H1 (cell line): ENCODE measurements at regions not wholly inside any gene's neighbourhood (a gene's known extent, or its start where the extent isn't known, plus 50 kb on each side); places are given as distances from the start of the nearest gene placed in this dataset.

Source experiments
- CTCF ChIA-PET: fragments of 300-600 bp; sonication (Branson Sonifier 250); formaldehyde crosslinking; loops from one replicate; lab custom pipeline; 2021; ENCODE audit not compliant: partially characterized antibody; lab: Charles Lee
- POLR2A ChIA-PET: fragments of 300-600 bp; sonication (Branson Sonifier 250); formaldehyde crosslinking; loops from one replicate; lab custom pipeline; 2021; ENCODE audit warnings: inconsistent platforms; ENCODE audit not compliant: partially characterized antibody; lab: Charles Lee
- DNase-seq, 2 experiments: peaks; one replicate each; pipeline versions ENCODE4 v3.0.0 to v3.0.0-alpha.2; 2010 to 2022; ENCODE audit warnings: low spot score in 2 of 2, low read depth in 1 of 2, mixed read lengths in 1 of 2
- FAIRE-seq: peaks from 2 replicates; lab custom pipeline; 2011; peaks lifted over from hg19 to GRCh38; lab: Jason Lieb, UNC
- H2AFZ ChIP-seq: 2 replicates; pipeline ENCODE4 v1.8.1; 2012; ENCODE audit warnings: low read length, inconsistent platforms
- H2AK5ac ChIP-seq: 2 replicates; pipeline ENCODE4 v1.6.1; 2013; ENCODE audit warnings: low read depth, low read length
- H2BK120ac ChIP-seq: replicated peaks from 2 replicates; pipeline ENCODE3; 2013; ENCODE audit warnings: low read depth, low read length, inconsistent platforms
- H2BK12ac ChIP-seq: 2 replicates; pipeline ENCODE4 v1.6.1; 2013; ENCODE audit warnings: low read depth, low read length
- H2BK15ac ChIP-seq: 2 replicates; pipeline ENCODE4 v1.6.1; 2013; ENCODE audit warnings: low read length
- H2BK20ac ChIP-seq: 2 replicates; pipeline ENCODE4 v1.6.1; 2013; ENCODE audit warnings: low read length
- H2BK5ac ChIP-seq: 2 replicates; pipeline ENCODE4 v1.6.1; 2013; ENCODE audit warnings: low read depth, low read length
- H3K14ac ChIP-seq: 2 replicates; pipeline ENCODE4 v1.6.1; 2013; ENCODE audit warnings: inconsistent platforms; ENCODE audit not compliant: insufficient read length
- H3K18ac ChIP-seq: 2 replicates; pipeline ENCODE4 v1.6.1; 2013; ENCODE audit warnings: low read length; ENCODE audit errors: extremely low read depth
- H3K23ac ChIP-seq: 2 replicates; pipeline ENCODE4 v1.6.1; 2013; ENCODE audit warnings: inconsistent platforms; ENCODE audit not compliant: insufficient read length
- H3K23me2 ChIP-seq: 2 replicates; pipeline ENCODE4 v1.6.1; 2013; ENCODE audit warnings: low read depth, low read length
- H3K27ac ChIP-seq: 2 replicates; pipeline ENCODE4 v1.6.1; 2011; ENCODE audit warnings: low read depth, low read length, inconsistent platforms
- H3K27me3 ChIP-seq, 4 experiments: replicated peaks in 1 of 4; 1 replicate in 1 of 4; 2 replicates in 3 of 4; pipeline versions ENCODE4 v1.6.1 to v1.8.1; 2011 to 2013; ENCODE audit warnings: low read length in 3 of 4, mild to moderate bottlenecking in 3 of 4, inconsistent platforms in 2 of 4, mixed read lengths in 2 of 4, moderate library complexity in 1 of 4; ENCODE audit not compliant: control insufficient read depth in 3 of 4, insufficient read depth in 3 of 4; ENCODE audit errors: extremely low read depth in 1 of 4
- H3K36me3 ChIP-seq, 4 experiments: 2 replicates each; pipeline versions ENCODE4 v1.6.1 to v1.8.1; 2011 to 2013; ENCODE audit warnings: mild to moderate bottlenecking in 4 of 4, low read length in 3 of 4, moderate library complexity in 2 of 4, control low read depth in 1 of 4, inconsistent platforms in 1 of 4; ENCODE audit not compliant: insufficient read depth in 4 of 4, control insufficient read depth in 2 of 4
- H3K4ac ChIP-seq: replicated peaks from 2 replicates; pipeline ENCODE3; 2013; ENCODE audit warnings: low read length, low read depth, mixed read lengths, inconsistent platforms; ENCODE audit not compliant: insufficient read length
- H3K4me1 ChIP-seq, 4 experiments: replicated peaks in 1 of 4; 1 replicate in 1 of 4; 2 replicates in 3 of 4; pipeline versions ENCODE4 v1.6.1 to v1.8.1; 2011 to 2013; ENCODE audit warnings: low read length in 3 of 4, inconsistent platforms in 2 of 4, mixed read lengths in 1 of 4; ENCODE audit not compliant: insufficient read depth in 4 of 4, control insufficient read depth in 3 of 4
- H3K4me2 ChIP-seq, 2 experiments: 2 replicates each; pipeline versions ENCODE4 v1.6.1 to v1.8.1; 2011 to 2013; ENCODE audit warnings: low read depth in 2 of 2, low read length in 2 of 2, control low read depth in 1 of 2, inconsistent platforms in 1 of 2, mild to moderate bottlenecking in 1 of 2; ENCODE audit not compliant: insufficient read depth in 1 of 2
- H3K4me3 ChIP-seq, 4 experiments: fragments of 200-600, 300-600 bp in 1 of 4; sonication (generic), shearing (Covaris generic), sonication (Bioruptor Twin) in 1 of 4; 2 replicates each; pipeline versions ENCODE4 v1.5.1 to v1.8.1; 2011 to 2016; ENCODE audit warnings: low read length in 4 of 4, low read depth in 3 of 4, control low read depth in 2 of 4, inconsistent platforms in 2 of 4, mild to moderate bottlenecking in 2 of 4, mixed read lengths in 1 of 4, moderate library complexity in 1 of 4; ENCODE audit not compliant: insufficient read depth in 2 of 4; ENCODE audit errors: extremely low read depth in 1 of 4
- H3K56ac ChIP-seq: replicated peaks from 2 replicates; pipeline ENCODE3; 2013; ENCODE audit warnings: low read depth, mild to moderate bottlenecking, mixed read lengths, low read length, inconsistent platforms; ENCODE audit not compliant: insufficient read length
- H3K79me1 ChIP-seq: 2 replicates; pipeline ENCODE4 v1.6.1; 2013; ENCODE audit warnings: low read depth, low read length, control low read depth
- H3K79me2 ChIP-seq, 2 experiments: 2 replicates each; pipeline versions ENCODE4 v1.6.1 to v1.8.1; 2012 to 2013; ENCODE audit warnings: low read length in 2 of 2, mild to moderate bottlenecking in 2 of 2, inconsistent platforms in 1 of 2; ENCODE audit not compliant: insufficient read depth in 2 of 2, control insufficient read depth in 1 of 2
- H3K9ac ChIP-seq, 4 experiments: replicated peaks in 1 of 4; 1 replicate in 1 of 4; 2 replicates in 3 of 4; pipeline versions ENCODE4 v1.6.1 to v1.8.1; 2011 to 2013; ENCODE audit warnings: low read depth in 3 of 4, low read length in 3 of 4, control low read depth in 2 of 4, mild to moderate bottlenecking in 2 of 4, moderate library complexity in 2 of 4, inconsistent platforms in 1 of 4; ENCODE audit errors: extremely low read depth in 1 of 4
- H3K9me3 ChIP-seq, 2 experiments: 2 replicates each; pipeline versions ENCODE4 v1.6.1 to v1.8.1; 2012 to 2013; ENCODE audit warnings: mild to moderate bottlenecking in 2 of 2, moderate library complexity in 2 of 2, control low read depth in 1 of 2, inconsistent platforms in 1 of 2, low read depth in 1 of 2, low read length in 1 of 2, mixed read lengths in 1 of 2; ENCODE audit not compliant: insufficient read depth in 2 of 2
- H4K20me1 ChIP-seq, 2 experiments: replicated peaks in 1 of 2; 2 replicates each; pipeline versions ENCODE3 to v1.8.1; 2011 to 2013; ENCODE audit warnings: inconsistent platforms in 2 of 2, low read length in 2 of 2, mild to moderate bottlenecking in 1 of 2; ENCODE audit not compliant: insufficient read depth in 2 of 2, control insufficient read depth in 1 of 2
- H4K5ac ChIP-seq: 2 replicates; pipeline ENCODE4 v1.6.1; 2013; ENCODE audit warnings: low read length, low read depth, mixed read lengths, inconsistent platforms; ENCODE audit not compliant: insufficient read length
- H4K8ac ChIP-seq: 2 replicates; pipeline ENCODE4 v1.8.0; 2013; ENCODE audit warnings: mild to moderate bottlenecking, moderate library complexity, low read length, inconsistent platforms; ENCODE audit not compliant: insufficient read depth; ENCODE audit errors: extremely low read depth
- H4K91ac ChIP-seq: replicated peaks from 2 replicates; pipeline ENCODE3; 2013; ENCODE audit warnings: low read length, mixed read lengths, inconsistent platforms; ENCODE audit not compliant: insufficient read length
- BACH1 ChIP-seq: IDR thresholded peaks from 2 replicates; pipeline ENCODE4 v1.6.1; 2012; ENCODE audit warnings: low read length, improper control_type of control experiment
- CHD2 ChIP-seq: IDR thresholded peaks from 2 replicates; pipeline ENCODE4 v1.6.1; 2012; ENCODE audit warnings: low read length, improper control_type of control experiment
- GABPA ChIP-seq: IDR thresholded peaks from 2 replicates; pipeline ENCODE4 v1.6.1; 2011; ENCODE audit warnings: mild to moderate bottlenecking, low read length, moderate library complexity, borderline replicate concordance; ENCODE audit not compliant: insufficient read depth
- JUND ChIP-seq: IDR thresholded peaks from 2 replicates; pipeline ENCODE4 v1.6.1; 2011; ENCODE audit warnings: mild to moderate bottlenecking, improper control_type of control experiment, low read length
- YY1 ChIP-seq: IDR thresholded peaks from 2 replicates; pipeline ENCODE4 v1.6.1; 2011; ENCODE audit warnings: low read depth, mild to moderate bottlenecking, low read length
- WGBS, 2 experiments: shearing (Covaris generic) in 1 of 2; methylation state at CpG; one replicate each; pipeline versions ENCODE4 v1.1.6 to v1.1.7; 2013 to 2015; ENCODE audit warnings: low lambda C conversion rate in 2 of 2, mixed read lengths in 2 of 2, inconsistent platforms in 1 of 2, low coverage in 1 of 2, missing lambda C conversion rate in 1 of 2; ENCODE audit not compliant: insufficient replicate concordance in 2 of 2, insufficient coverage in 1 of 2, insufficient read length in 1 of 2; ENCODE audit errors: extremely low coverage in 1 of 2, missing lambda C conversion rate in 1 of 2; 5-methylcytosine and 5-hydroxymethylcytosine counted together

DNA sequence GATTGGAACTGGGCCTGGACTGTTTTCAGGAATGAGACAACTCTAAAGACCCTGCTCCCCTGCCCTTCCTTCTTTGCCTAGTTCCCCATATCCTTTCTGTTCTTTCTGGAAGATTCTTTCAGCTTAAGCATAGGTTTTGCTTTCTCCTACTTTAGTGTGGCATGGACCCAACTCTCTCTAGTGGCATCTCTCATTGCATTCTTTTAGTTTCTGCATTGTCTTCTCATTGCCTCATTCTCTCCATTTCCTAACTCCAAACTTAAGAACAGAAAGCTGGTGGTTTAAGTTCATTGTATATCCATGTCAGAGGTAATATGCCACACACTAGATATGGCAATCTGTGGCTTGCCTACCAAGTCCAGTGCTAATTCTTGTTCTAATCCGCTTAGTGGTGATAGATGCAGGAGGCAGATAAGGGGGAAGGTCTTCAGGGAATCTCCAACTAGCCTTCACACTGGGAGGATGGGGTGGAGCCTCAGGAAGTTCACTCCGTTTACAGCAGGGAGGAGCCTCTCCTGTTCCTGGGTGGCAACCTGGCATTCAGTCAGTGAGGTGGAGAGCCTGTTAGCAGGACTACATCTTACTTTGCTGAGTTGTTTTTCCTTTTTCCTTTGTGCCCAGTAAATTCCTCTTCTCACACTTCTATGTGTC is 165.1 kb upstream of the LMNTD1 start:
- H3K4me2 ChIP-seq = no peak overlapping the region
- H2AFZ ChIP-seq = no peak overlapping the region; the same call in 1 of the 2 replicates
- no peak overlapping the region for H4K5ac ChIP-seq
- no peak overlapping the region for H3K9ac ChIP-seq
- H3K27ac ChIP-seq = no peak overlapping the region
- 80% methylated on average over 2 of the region's 2 CpGs; no CpG with 5 or more reads in 1 of the 2 experiments for WGBS, 2 experiments
- no peaks in the 10 kb centered on the region for H3K79me2 ChIP-seq
- H3K9me3 ChIP-seq = no peaks in the 10 kb centered on the region
- no peaks in the 10 kb centered on the region; the same call in 1 of the 2 replicates for H3K23me2 ChIP-seq
- ChIA-PET POLR2A (no interaction called here), CTCF (no interaction called here)
- H3K36me3 ChIP-seq = no peaks in the 10 kb centered on the region
- no peak for DNase-seq
- peaks cover 0 to 5% (median 0%) of the 10 kb centered on the region in 4 experiments; a peak in 1 of 7 replicates for H3K4me1 ChIP-seq
- H3K56ac ChIP-seq = no peak overlapping the region
- no peak overlapping the region for H2AK5ac ChIP-seq
- no peak overlapping the region for H2BK15ac ChIP-seq
- no peak overlapping the region for H3K4me3 ChIP-seq
- H3K27me3 ChIP-seq = no peaks in the 10 kb centered on the region
- FAIRE-seq = no peak
- no peak overlapping the region for H2BK12ac ChIP-seq
- H2BK120ac ChIP-seq = no peak overlapping the region
- no peaks in the 10 kb centered on the region for H3K79me1 ChIP-seq
- H3K18ac ChIP-seq = no peak overlapping the region
- H2BK5ac ChIP-seq = no peak overlapping the region; the same call in 1 of the 2 replicates
- no peaks in the 10 kb centered on the region for H4K20me1 ChIP-seq
- H2BK20ac ChIP-seq = no peak overlapping the region
- no peak overlapping the region for H3K4ac ChIP-seq
- H4K8ac ChIP-seq = no peak overlapping the region
- H4K91ac ChIP-seq = no peak overlapping the region
- H3K23ac ChIP-seq = no peak overlapping the region
- H3K14ac ChIP-seq = no peak overlapping the region
- TF ChIP-seq CHD2 (no peak), YY1 (no peak), JUND (no peak), BACH1 (no peak), GABPA (no peak)
